ENCODE measurements at regions not wholly inside any gene's neighbourhood (a gene's known extent, or its start where the extent isn't known, plus 50 kb on each side); places are given as distances from the start of the nearest gene placed in this dataset.

DNA sequence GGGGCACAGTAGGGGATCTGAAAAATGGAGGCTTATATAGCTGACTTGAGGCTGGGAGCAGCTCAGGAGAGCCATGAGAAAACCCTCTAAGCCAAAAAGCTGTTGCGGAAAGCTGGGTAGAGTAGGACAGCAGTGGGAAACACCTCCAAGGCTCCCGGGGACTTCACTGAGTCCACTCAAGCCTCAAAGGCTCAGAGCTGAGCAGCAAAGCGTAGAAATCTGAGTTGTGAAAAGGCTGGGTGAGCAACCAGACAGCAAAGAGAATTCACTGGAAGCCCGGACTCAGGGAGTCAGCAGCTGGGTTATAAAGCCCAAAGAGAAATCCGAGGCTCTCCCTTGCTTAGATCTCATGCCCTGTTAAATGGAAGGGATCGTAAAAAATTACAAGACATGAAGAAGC, 905.0 kb downstream of the EFNB2 start:
- TF ChIP-seq POLR2A (IDR thresholded peaks at IDR 0.05), result no peak
- TF ChIP-seq, protein P1, sequence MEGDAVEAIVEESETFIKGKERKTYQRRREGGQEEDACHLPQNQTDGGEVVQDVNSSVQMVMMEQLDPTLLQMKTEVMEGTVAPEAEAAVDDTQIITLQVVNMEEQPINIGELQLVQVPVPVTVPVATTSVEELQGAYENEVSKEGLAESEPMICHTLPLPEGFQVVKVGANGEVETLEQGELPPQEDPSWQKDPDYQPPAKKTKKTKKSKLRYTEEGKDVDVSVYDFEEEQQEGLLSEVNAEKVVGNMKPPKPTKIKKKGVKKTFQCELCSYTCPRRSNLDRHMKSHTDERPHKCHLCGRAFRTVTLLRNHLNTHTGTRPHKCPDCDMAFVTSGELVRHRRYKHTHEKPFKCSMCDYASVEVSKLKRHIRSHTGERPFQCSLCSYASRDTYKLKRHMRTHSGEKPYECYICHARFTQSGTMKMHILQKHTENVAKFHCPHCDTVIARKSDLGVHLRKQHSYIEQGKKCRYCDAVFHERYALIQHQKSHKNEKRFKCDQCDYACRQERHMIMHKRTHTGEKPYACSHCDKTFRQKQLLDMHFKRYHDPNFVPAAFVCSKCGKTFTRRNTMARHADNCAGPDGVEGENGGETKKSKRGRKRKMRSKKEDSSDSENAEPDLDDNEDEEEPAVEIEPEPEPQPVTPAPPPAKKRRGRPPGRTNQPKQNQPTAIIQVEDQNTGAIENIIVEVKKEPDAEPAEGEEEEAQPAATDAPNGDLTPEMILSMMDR (IDR thresholded peaks at IDR 0.05), result no peak

Data from lower leg skin (tissue), 3 donors.